A549 (cell line): ENCODE measurements at regions not wholly inside any gene's neighbourhood (a gene's known extent, or its start where the extent isn't known, plus 50 kb on each side); places are given as distances from the start of the nearest gene placed in this dataset.

ENCODE experiments used
- ATAC-seq, 2 experiments: fragments of 200-7000 bp in 1 of 2; fragments of >200 bp in 1 of 2; cut with Nextera tagmentation in 1 of 2; cut with Tn5 transposase in 1 of 2; 3 replicates each; pipeline versions ENCODE4 v1.8.0 to v1.9.1; 2018 to 2020; ENCODE audit warnings: mild to moderate bottlenecking in 1 of 2, moderate library complexity in 1 of 2
- CTCF ChIA-PET: fragments of 300-600 bp; sonication (Branson Sonifier 250); formaldehyde crosslinking; extraction: SDS; loops from one replicate; lab custom pipeline; 2021; ENCODE audit warnings: antibody characterized with exemption, inconsistent platforms; lab: Yijun Ruan, JAX
- POLR2A ChIA-PET: fragments of 350-600 bp; formaldehyde crosslinking; extraction: SDS; loops from one replicate; lab custom pipeline; 2021; ENCODE audit warnings: antibody characterized with exemption, inconsistent platforms; lab: Yijun Ruan, JAX
- DNase-seq, 2 experiments: peaks; one replicate each; pipeline versions ENCODE4 v3.0.0 to v3.0.0-alpha.2; 2011 to 2016; ENCODE audit warnings: low read depth in 1 of 2, low spot score in 1 of 2
- FAIRE-seq: peaks from 2 replicates; lab custom pipeline; 2011; peaks lifted over from hg19 to GRCh38; lab: Jason Lieb, UNC
- H3K27ac ChIP-seq, 2 experiments: fragments of >200 bp; sonication (Bioruptor Twin); formaldehyde crosslinking; 3 replicates each; pipeline ENCODE4 v1.5.1; 2016 to 2017
- H3K4me1 ChIP-seq: fragments of >200 bp; sonication (Bioruptor Twin); formaldehyde crosslinking; 3 replicates; pipeline ENCODE4 v1.6.1; 2016
- H3K4me2 ChIP-seq: fragments of >200 bp; sonication (Bioruptor Twin); formaldehyde crosslinking; 3 replicates; pipeline ENCODE4 v1.6.1; 2016
- H3K4me3 ChIP-seq: fragments of >200 bp; sonication (Bioruptor Twin); formaldehyde crosslinking; 3 replicates; pipeline ENCODE4 v1.5.1; 2016
- H3K9me3 ChIP-seq: fragments of >200 bp; sonication (Bioruptor Twin); formaldehyde crosslinking; 3 replicates; pipeline ENCODE4 v1.6.1; 2016
- CBX2 ChIP-seq: fragments of 200-600 bp; sonication (generic); IDR thresholded peaks from 2 replicates; pipeline ENCODE4 v1.6.1; 2016; ENCODE audit warnings: low read depth, mild to moderate bottlenecking, borderline replicate concordance
- CHD2 ChIP-seq: fragments of 150-350 bp; IDR thresholded peaks from 2 replicates; pipeline ENCODE4 v1.6.1; 2014; ENCODE audit warnings: low read length; ENCODE audit not compliant: partially characterized antibody
- CHD4 ChIP-seq: fragments of 200-600 bp; sonication (generic); IDR thresholded peaks from 2 replicates; pipeline ENCODE4 v1.6.1; 2016; ENCODE audit warnings: antibody characterized with exemption, mild to moderate bottlenecking, borderline replicate concordance
- EP300 ChIP-seq, 2 experiments: fragments of >200 bp; sonication (Bioruptor Twin); formaldehyde crosslinking; IDR thresholded peaks; 2 replicates in 1 of 2; 3 replicates in 1 of 2; pipeline ENCODE4 v1.6.1; 2016 to 2017
- FOSL2 ChIP-seq, 2 experiments: fragments of 450-650 bp in 1 of 2; fragments of >200 bp in 1 of 2; sonication (Bioruptor Twin) in 1 of 2; formaldehyde crosslinking; IDR thresholded peaks; 2 replicates each; pipeline versions ENCODE4 v1.5.0 to v1.6.1; 2016 to 2020; ENCODE audit warnings: mild to moderate bottlenecking in 1 of 2, moderate library complexity in 1 of 2
- FOXS1 ChIP-seq: fragments of 250-450 bp; sonication (Bioruptor Pico); IDR thresholded peaks from 2 replicates; pipeline ENCODE4 v1.5.0; 2020; ENCODE audit warnings: mild to moderate bottlenecking, moderate library complexity
- HEYL ChIP-seq: fragments of 250-450 bp; sonication (Bioruptor Pico); IDR thresholded peaks from 2 replicates; pipeline ENCODE4 v1.8.0; 2021; ENCODE audit warnings: mild to moderate bottlenecking, moderate library complexity
- HOXB13 ChIP-seq: fragments of 250-450 bp; sonication (Bioruptor Pico); IDR thresholded peaks from 2 replicates; pipeline ENCODE4 v1.5.0; 2020; ENCODE audit warnings: low read depth, mild to moderate bottlenecking, moderate library complexity
- JUN ChIP-seq, 2 experiments: fragments of >200 bp; sonication (Bioruptor Twin); formaldehyde crosslinking; IDR thresholded peaks; 2 replicates in 1 of 2; 3 replicates in 1 of 2; pipeline ENCODE4 v1.6.1; 2016 to 2017
- MAFK ChIP-seq: fragments of 450-650 bp; IDR thresholded peaks from 2 replicates; pipeline ENCODE4 v1.6.1; 2014; ENCODE audit not compliant: partially characterized antibody
- MYC ChIP-seq: IDR thresholded peaks from 2 replicates; pipeline ENCODE4 v1.6.1; 2012; ENCODE audit warnings: mild to moderate bottlenecking, inconsistent platforms, low read length, improper control_type of control experiment, borderline replicate concordance
- NPAS2 ChIP-seq: fragments of 250-450 bp; sonication (Bioruptor Pico); IDR thresholded peaks from 2 replicates; pipeline ENCODE4 v1.8.0; 2022; ENCODE audit warnings: mild to moderate bottlenecking, moderate library complexity, borderline replicate concordance
- POLR2A ChIP-seq: IDR thresholded peaks from 2 replicates; pipeline ENCODE4 v1.6.1; 2012; ENCODE audit warnings: mild to moderate bottlenecking, low read length
- POLR2AphosphoS2 ChIP-seq: conservative IDR thresholded peaks from 2 replicates; pipeline ENCODE4 v1.6.1; 2012; ENCODE audit warnings: low read length, improper control_type of control experiment, inconsistent platforms
- RAD21 ChIP-seq, 2 experiments: fragments of >200 bp in 1 of 2; sonication (Bioruptor Twin) in 1 of 2; formaldehyde crosslinking in 1 of 2; IDR thresholded peaks in 1 of 2; conservative IDR thresholded peaks in 1 of 2; 2 replicates in 1 of 2; 3 replicates in 1 of 2; pipeline ENCODE4 v1.6.1; 2012 to 2018; ENCODE audit warnings: inconsistent platforms in 1 of 2
- RNF2 ChIP-seq: fragments of 200-600 bp; sonication (generic); IDR thresholded peaks from 2 replicates; pipeline ENCODE4 v1.6.1; 2016; ENCODE audit warnings: low read depth, mild to moderate bottlenecking, antibody characterized with exemption, moderate library complexity, borderline replicate concordance
- SMC3 ChIP-seq: fragments of >200 bp; sonication (Bioruptor Twin); formaldehyde crosslinking; IDR thresholded peaks from 3 replicates; pipeline ENCODE4 v1.6.1; 2018; ENCODE audit warnings: inconsistent platforms
- SREBF2 ChIP-seq: fragments of 450-650 bp; IDR thresholded peaks from 2 replicates; pipeline ENCODE4 v1.6.1; 2014; ENCODE audit warnings: mild to moderate bottlenecking, moderate library complexity
- TP53 ChIP-seq: fragments of 250-450 bp; sonication (Bioruptor Pico); IDR thresholded peaks from 2 replicates; pipeline ENCODE4 v1.5.0; 2021; ENCODE audit warnings: mild to moderate bottlenecking, moderate library complexity
- ZC3H11A ChIP-seq: fragments of 450-650 bp; IDR thresholded peaks from 2 replicates; pipeline ENCODE4 v1.6.1; 2014; ENCODE audit warnings: antibody characterized with exemption, mild to moderate bottlenecking
- ZFP36 ChIP-seq: fragments of 450-650 bp; IDR thresholded peaks from 2 replicates; pipeline ENCODE4 v1.6.1; 2014; ENCODE audit warnings: borderline replicate concordance; ENCODE audit not compliant: partially characterized antibody
- WGBS: methylation state at CpG from one replicate; pipeline ENCODE4 v1.1.6; 2017; ENCODE audit errors: missing lambda C conversion rate; 5-methylcytosine and 5-hydroxymethylcytosine counted together
- TF ChIP-seq, protein P1 (sequence below): IDR thresholded peaks from 2 replicates; pipeline ENCODE4 v1.6.1; 2012; ENCODE audit warnings: low read depth, borderline replicate concordance
- TF ChIP-seq, protein P2 (sequence below): IDR thresholded peaks from 2 replicates; pipeline ENCODE4 v1.6.1; 2012
- TF ChIP-seq, protein P3 (sequence below): IDR thresholded peaks from 2 replicates; pipeline ENCODE4 v1.6.1; 2012

DNA sequence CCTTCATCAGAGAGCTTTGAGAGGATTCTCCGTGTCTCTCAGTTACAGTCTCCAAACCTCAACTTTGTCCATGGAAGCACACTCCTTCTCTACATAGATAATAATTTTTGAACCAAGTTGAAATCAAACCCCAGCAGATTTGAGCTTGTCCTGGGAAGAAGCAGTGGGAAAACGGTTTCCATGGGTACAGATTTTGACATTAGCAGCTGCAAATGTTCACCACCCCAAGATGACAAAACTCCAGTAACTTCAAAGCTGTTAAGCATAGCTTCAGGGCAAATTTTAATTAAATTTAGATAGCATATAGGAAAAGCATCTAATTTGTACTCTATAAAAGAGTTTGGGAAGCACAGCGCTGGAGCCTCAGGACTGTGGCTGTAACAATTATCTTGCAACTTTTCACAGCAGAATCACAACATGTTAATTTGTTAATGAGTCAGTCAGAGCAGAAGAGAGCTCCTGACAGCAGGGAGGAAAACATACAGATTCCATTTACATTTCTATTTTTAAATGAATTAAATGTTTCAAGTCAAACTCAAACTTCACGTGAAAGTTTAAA is 240.7 kb downstream of the BMP7 start:
- no peak for FAIRE-seq
- ChIA-PET CTCF (interaction anchor here (1.5 to 1.7 kb wide), 2 partner anchors 13 to 21 kb away, joined by 5 read pairs; no protein-coding TSS in a partner anchor), POLR2A (no interaction called here)
- no peak for DNase-seq
- Histone ChIP-seq H3K4me3 (no peak overlapping the region), H3K27ac (no peak overlapping the region), H3K4me1 (peaks cover 9% of the 10 kb centered on the region; the same call in 2 of the 3 replicates), H3K4me2 (no peak overlapping the region), H3K9me3 (no peaks in the 10 kb centered on the region)
- no peak for ATAC-seq
- 74% methylated on average over 4 of the region's 4 CpGs for WGBS
- TF ChIP-seq RAD21 (conservative IDR thresholded peaks at IDR 0.05 in 1 of 2, IDR thresholded peaks at IDR 0.05 in 1 of 2) (no peak), NPAS2 (CRISPR knock-in tag) (no peak), MYC (no peak), MAFK (no peak), SREBF2 (no peak), ZFP36 (no peak), CHD2 (no peak), JUN (IDR thresholded peaks at IDR 0.05) (no peak), HOXB13 (CRISPR knock-in tag) (no peak), FOSL2 (IDR thresholded peaks at IDR 0.05) (no peak), FOSL2 (CRISPR knock-in tag; IDR thresholded peaks at IDR 0.05) (no peak), SMC3 (no peak), HEYL (CRISPR knock-in tag) (no peak), TP53 (CRISPR knock-in tag) (no peak), POLR2A (no peak), RNF2 (no peak), EP300 (IDR thresholded peaks at IDR 0.05) (no peak)
- TF ChIP-seq, protein P1, sequence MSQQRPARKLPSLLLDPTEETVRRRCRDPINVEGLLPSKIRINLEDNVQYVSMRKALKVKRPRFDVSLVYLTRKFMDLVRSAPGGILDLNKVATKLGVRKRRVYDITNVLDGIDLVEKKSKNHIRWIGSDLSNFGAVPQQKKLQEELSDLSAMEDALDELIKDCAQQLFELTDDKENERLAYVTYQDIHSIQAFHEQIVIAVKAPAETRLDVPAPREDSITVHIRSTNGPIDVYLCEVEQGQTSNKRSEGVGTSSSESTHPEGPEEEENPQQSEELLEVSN: no peak
- TF ChIP-seq, protein P2, sequence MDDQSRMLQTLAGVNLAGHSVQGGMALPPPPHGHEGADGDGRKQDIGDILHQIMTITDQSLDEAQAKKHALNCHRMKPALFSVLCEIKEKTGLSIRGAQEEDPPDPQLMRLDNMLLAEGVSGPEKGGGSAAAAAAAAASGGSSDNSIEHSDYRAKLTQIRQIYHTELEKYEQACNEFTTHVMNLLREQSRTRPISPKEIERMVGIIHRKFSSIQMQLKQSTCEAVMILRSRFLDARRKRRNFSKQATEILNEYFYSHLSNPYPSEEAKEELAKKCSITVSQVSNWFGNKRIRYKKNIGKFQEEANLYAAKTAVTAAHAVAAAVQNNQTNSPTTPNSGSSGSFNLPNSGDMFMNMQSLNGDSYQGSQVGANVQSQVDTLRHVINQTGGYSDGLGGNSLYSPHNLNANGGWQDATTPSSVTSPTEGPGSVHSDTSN: no peak

DNA sequence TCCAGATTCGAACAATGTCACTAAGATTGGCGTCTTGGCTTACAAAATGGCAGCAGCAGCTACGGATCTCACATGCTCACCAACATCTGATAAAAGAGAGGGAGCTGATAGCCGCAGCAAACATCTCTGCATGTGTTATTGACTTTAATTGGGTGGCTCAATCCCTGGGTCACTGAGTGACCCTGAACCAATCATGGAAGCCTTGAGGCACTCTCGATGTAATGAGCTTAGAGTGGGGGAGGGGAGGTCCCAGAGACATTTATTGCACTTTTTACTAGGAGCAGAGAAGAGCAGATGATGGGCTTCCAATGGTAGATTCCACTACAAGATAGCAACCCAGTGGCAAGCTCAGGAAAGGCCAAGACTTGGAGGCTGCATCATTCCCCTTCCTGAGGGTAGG is 238.7 kb downstream of the BMP7 start:
- no peaks in the 10 kb centered on the region for H3K9me3 ChIP-seq
- peaks cover 17% of the 10 kb centered on the region for H3K4me1 ChIP-seq
- 52% methylated on average over 5 of the region's 5 CpGs for WGBS
- TF ChIP-seq, protein P3, sequence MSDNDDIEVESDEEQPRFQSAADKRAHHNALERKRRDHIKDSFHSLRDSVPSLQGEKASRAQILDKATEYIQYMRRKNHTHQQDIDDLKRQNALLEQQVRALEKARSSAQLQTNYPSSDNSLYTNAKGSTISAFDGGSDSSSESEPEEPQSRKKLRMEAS: no peak
- TF ChIP-seq NPAS2 (CRISPR knock-in tag): no peak
- TF ChIP-seq ZFP36: no peak
- FAIRE-seq (no peak), ATAC-seq (no peak), DNase-seq (no peak)
- H3K4me3 ChIP-seq: no peak overlapping the region
- CTCF ChIA-PET: interaction anchor here (1.2 to 2.6 kb wide), 4 partner anchors 14 to 398 kb away, joined by 4 to 9 read pairs (median 5); no protein-coding TSS in a partner anchor
- no peak overlapping the region for H3K27ac ChIP-seq
- POLR2A ChIA-PET: no interaction called here
- no peak overlapping the region for H3K4me2 ChIP-seq

DNA sequence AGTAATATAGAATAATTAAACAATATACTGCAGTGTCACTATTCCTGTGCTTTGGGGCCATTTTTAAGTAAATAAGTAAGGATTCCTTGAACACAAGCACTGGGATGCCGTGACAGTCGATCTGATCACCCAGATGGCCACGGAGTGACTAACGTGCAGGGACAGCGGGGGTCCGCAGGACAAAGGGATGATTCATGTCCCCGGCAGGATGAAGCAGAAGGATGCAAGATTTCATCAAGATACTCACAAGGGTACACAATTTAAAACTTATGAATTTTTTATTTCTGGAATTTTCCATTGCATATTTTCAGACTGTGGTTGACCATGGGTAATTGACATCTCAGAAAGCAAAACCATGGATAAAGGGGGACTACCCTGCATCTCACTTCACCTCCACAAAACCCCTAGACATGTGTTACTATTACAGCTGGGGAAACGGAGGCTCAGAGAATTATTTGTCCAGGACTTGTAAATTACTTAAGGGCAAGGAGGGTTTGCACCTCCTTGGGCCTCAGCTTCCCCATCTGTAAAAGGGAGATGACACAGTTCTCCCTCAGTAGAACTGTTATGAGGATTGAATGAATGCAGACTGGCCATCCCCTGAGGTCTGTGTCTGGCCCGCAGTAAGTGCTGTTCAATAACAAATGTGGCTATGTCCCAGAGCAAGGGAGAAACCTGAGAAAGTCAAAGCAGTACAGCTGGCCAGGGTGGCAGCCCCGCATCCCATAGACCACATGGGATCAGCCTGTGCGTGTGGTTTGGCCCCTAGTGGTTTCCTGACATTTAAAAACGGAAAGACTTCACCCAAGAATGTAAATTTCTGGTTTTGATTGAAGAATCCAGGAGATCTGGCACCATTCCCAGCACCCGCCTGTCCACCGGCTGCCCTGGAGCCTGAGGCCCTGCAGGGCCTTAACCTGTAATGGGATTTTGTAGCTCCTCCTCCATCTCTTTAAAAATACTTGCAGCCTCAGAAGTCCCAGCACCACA is 235.5 kb downstream of the BMP7 start:
- no peak for FAIRE-seq
- ChIA-PET CTCF (interaction anchor here (0.8 to 1.2 kb wide), 3 partner anchors 16 to 25 kb away, joined by 3 to 5 read pairs (median 3); no protein-coding TSS in a partner anchor), POLR2A (no interaction called here)
- Histone ChIP-seq H3K4me2 (peak overlapping the region; percentile 43), H3K9me3 (0 out of 3 replicates have a peak, but pooled peaks cover 3% of the 10 kb centered on the region), H3K4me1 (peaks cover 13% of the 10 kb centered on the region), H3K4me3 (no peak overlapping the region), H3K27ac (peak overlapping the region; percentile 13 to 57; a peak in 3 of 6 replicates)
- 63% methylated on average over 14 of the region's 14 CpGs for WGBS
- DNase-seq: no peak
- peak in 1 of 2 experiments; percentile 30; a peak in 2 of 6 replicates for ATAC-seq
- TF ChIP-seq, protein P2: no peak
- no peak for TF ChIP-seq FOXS1 (CRISPR knock-in tag)
- no peak for TF ChIP-seq CBX2
- TF ChIP-seq POLR2AphosphoS2: no peak
- no peak for TF ChIP-seq TP53 (CRISPR knock-in tag)
- no peak for TF ChIP-seq MYC
- no peak for TF ChIP-seq ZC3H11A
- TF ChIP-seq RAD21 (conservative IDR thresholded peaks at IDR 0.05 in 1 of 2, IDR thresholded peaks at IDR 0.05 in 1 of 2): no peak
- no peak for TF ChIP-seq RNF2
- TF ChIP-seq, protein P3: no peak
- no peak for TF ChIP-seq CHD4
